Uterus (tissue), 2 donors: ENCODE measurements at regions not wholly inside any gene's neighbourhood (a gene's known extent, or its start where the extent isn't known, plus 50 kb on each side); places are given as distances from the start of the nearest gene placed in this dataset.

Experiments used
- CTCF ChIP-seq, 4 experiments: fragments of 200-600 bp in 2 of 4; fragments of 450-650 bp in 2 of 4; sonication (generic) in 2 of 4; IDR thresholded peaks; one replicate each; pipeline ENCODE4 v1.5.1; 2016 to 2019; ENCODE audit warnings: antibody characterized with exemption in 4 of 4, mild to moderate bottlenecking in 2 of 4, moderate library complexity in 1 of 4
- POLR2A ChIP-seq, 2 donors: fragments of 450-650 bp; IDR thresholded peaks; one replicate each; pipeline ENCODE4 v1.6.1; 2016; ENCODE audit warnings: antibody characterized with exemption in 2 of 2, mild to moderate bottlenecking in 1 of 2, moderate library complexity in 1 of 2

- no peak for TF ChIP-seq CTCF (IDR thresholded peaks at IDR 0.05)
- TF ChIP-seq POLR2A (IDR thresholded peaks at IDR 0.05) = no peak
Measured at GRCh38 chr5:92899611-92900010, 681.4 kb downstream of the NR2F1-AS1 start.
